Cerebellar nuclear complex (tissue), 1 donor: ENCODE measurements at regions not wholly inside any gene's neighbourhood (a gene's known extent, or its start where the extent isn't known, plus 50 kb on each side); places are given as distances from the start of the nearest gene placed in this dataset.
"Not testable (repeated sequence)": the region's sequence is repeated elsewhere in the genome, so short reads cannot be mapped to it uniquely, and the experiment has no call there.

Source experiments
- DNase-seq, 2 experiments: peaks; one replicate each; lab custom pipeline; 2025; lab: John Stamatoyannopoulos, UW

- no peak for DNase-seq
Measured at GRCh38 chr16:9343276-9343675, 251.8 kb downstream of the HAPSTR1 start.

- DNase-seq = no peak
Measured at GRCh38 chr16:9344508-9344907, 253.1 kb downstream of the HAPSTR1 start.

- no peak for DNase-seq
Measured at GRCh38 chr16:9345046-9345445, 253.6 kb downstream of the HAPSTR1 start.

GRCh38 chr16:9345880-9346279 lies 254.4 kb downstream of the HAPSTR1 start:
- no peak for DNase-seq

- no peak for DNase-seq
Measured at GRCh38 chr16:9348912-9349311, 257.5 kb downstream of the HAPSTR1 start.

GRCh38 chr16:9349373-9349960 lies 258.0 kb downstream of the HAPSTR1 start:
- not testable (repeated sequence) for DNase-seq

GRCh38 chr16:9350119-9350799 lies 258.8 kb downstream of the HAPSTR1 start:
- DNase-seq = not testable (repeated sequence)

GRCh38 chr16:9351440-9351839 lies 260.0 kb downstream of the HAPSTR1 start:
- no peak for DNase-seq

- no peak for DNase-seq
Measured at GRCh38 chr16:9351841-9352434, 260.5 kb downstream of the HAPSTR1 start.

GRCh38 chr16:9357829-9358228 lies 266.4 kb downstream of the HAPSTR1 start:
- no peak for DNase-seq

GRCh38 chr16:9360075-9360474 lies 268.6 kb downstream of the HAPSTR1 start:
- DNase-seq = no peak

GRCh38 chr16:9362050-9362449 lies 270.6 kb downstream of the HAPSTR1 start:
- DNase-seq = no peak

GRCh38 chr16:9362604-9363003 lies 271.2 kb downstream of the HAPSTR1 start:
- no peak for DNase-seq

- DNase-seq = no peak
Measured at GRCh38 chr16:9363520-9363919, 272.1 kb downstream of the HAPSTR1 start.

GRCh38 chr16:9364721-9365369 lies 273.4 kb downstream of the HAPSTR1 start:
- DNase-seq = no peak

GRCh38 chr16:9365370-9365728 lies 273.9 kb downstream of the HAPSTR1 start:
- peak; percentile 30 to 86 for DNase-seq

- no peak for DNase-seq
Measured at GRCh38 chr16:9366048-9366969, 274.9 kb downstream of the HAPSTR1 start.

GRCh38 chr16:9370061-9370491 lies 278.6 kb downstream of the HAPSTR1 start:
- no peak for DNase-seq

- DNase-seq = no peak
Measured at GRCh38 chr16:9371713-9372448, 280.4 kb downstream of the HAPSTR1 start.

- no peak for DNase-seq
Measured at GRCh38 chr16:9372934-9373890, 281.8 kb downstream of the HAPSTR1 start.
